GM23338 (cell line): ENCODE measurements at regions not wholly inside any gene's neighbourhood (a gene's known extent, or its start where the extent isn't known, plus 50 kb on each side); places are given as distances from the start of the nearest gene placed in this dataset.

Experiments
- ATAC-seq: fragments of 200-7000 bp; cut with Tn5 transposase; 3 replicates; pipeline ENCODE4 v1.9.1; 2020
- DNase-seq: peaks from one replicate; pipeline ENCODE4 v3.0.0-alpha.2; 2015; ENCODE audit warnings: low spot score
- H2AFZ ChIP-seq: fragments of 200-600 bp; sonication (generic); 2 replicates; pipeline ENCODE4 v1.8.0; 2016; ENCODE audit warnings: antibody characterized with exemption, mild to moderate bottlenecking, moderate library complexity
- H3F3A ChIP-seq: fragments of 200-600 bp; sonication (generic); replicated peaks from 2 replicates; pipeline ENCODE4 v1.8.0; 2017; ENCODE audit warnings: antibody characterized with exemption, mixed run types, low read depth
- H3K27ac ChIP-seq: fragments of 200-600 bp; sonication (generic); 2 replicates; pipeline ENCODE4 v1.6.1; 2016; ENCODE audit warnings: low read depth
- H3K27me3 ChIP-seq: fragments of 200-600 bp; sonication (generic); 2 replicates; pipeline ENCODE4 v1.8.0; 2016; ENCODE audit warnings: mild to moderate bottlenecking, mixed run types, moderate library complexity; ENCODE audit not compliant: insufficient read depth
- H3K36me3 ChIP-seq: fragments of 200-600 bp; sonication (generic); 2 replicates; pipeline ENCODE4 v1.8.0; 2016; ENCODE audit warnings: mild to moderate bottlenecking; ENCODE audit not compliant: insufficient read depth
- H3K4me1 ChIP-seq: fragments of 200-600 bp; sonication (generic); 2 replicates; pipeline ENCODE4 v1.8.0; 2016; ENCODE audit warnings: mild to moderate bottlenecking, moderate library complexity; ENCODE audit not compliant: insufficient read depth
- H3K4me2 ChIP-seq: fragments of 200-600 bp; sonication (generic); 2 replicates; pipeline ENCODE4 v1.7.1; 2017; ENCODE audit warnings: mixed run types
- H3K4me3 ChIP-seq: fragments of 200-600 bp; sonication (generic); 2 replicates; pipeline ENCODE4 v1.6.1; 2016; ENCODE audit warnings: mixed run types
- H3K79me2 ChIP-seq: fragments of 200-600 bp; sonication (generic); replicated peaks from 2 replicates; pipeline ENCODE4 v1.8.0; 2017; ENCODE audit warnings: mild to moderate bottlenecking; ENCODE audit not compliant: insufficient read depth
- H3K9me2 ChIP-seq: fragments of 200-600 bp; sonication (generic); 2 replicates; pipeline ENCODE4 v1.8.0; 2017; ENCODE audit not compliant: insufficient read depth
- H4K20me1 ChIP-seq: fragments of 200-600 bp; sonication (generic); replicated peaks from 2 replicates; pipeline ENCODE4 v1.8.0; 2017; ENCODE audit warnings: mild to moderate bottlenecking; ENCODE audit not compliant: insufficient read depth
- H3K27ac Mint-ChIP-seq: 2 replicates; pipeline ENCODE4 v1.8.0; 2020; ENCODE audit warnings: inconsistent platforms, mild to moderate bottlenecking, moderate library complexity, mixed read lengths
- H3K27me3 Mint-ChIP-seq: 3 replicates; pipeline ENCODE4 v1.8.0; 2022; ENCODE audit warnings: low read depth, mild to moderate bottlenecking, moderate library complexity, mixed read lengths, inconsistent platforms; ENCODE audit not compliant: insufficient read depth, poor library complexity
- H3K36me3 Mint-ChIP-seq: 3 replicates; pipeline ENCODE4 v1.8.0; 2021; ENCODE audit warnings: low read depth, mild to moderate bottlenecking, inconsistent platforms, moderate library complexity, mixed read lengths
- H3K4me1 Mint-ChIP-seq: 3 replicates; pipeline ENCODE4 v1.8.0; 2020; ENCODE audit warnings: mild to moderate bottlenecking, inconsistent platforms, mixed read lengths
- H3K4me3 Mint-ChIP-seq: 3 replicates; pipeline ENCODE4 v1.8.0; 2021; ENCODE audit warnings: moderate library complexity, mild to moderate bottlenecking, inconsistent platforms, mixed read lengths
- H3K9me3 Mint-ChIP-seq: 3 replicates; pipeline ENCODE4 v1.8.0; 2020; ENCODE audit warnings: moderate library complexity, mild to moderate bottlenecking, inconsistent platforms, mixed read lengths
- CREB1 ChIP-seq: fragments of 250-450 bp; sonication (Bioruptor Pico); IDR thresholded peaks from 2 replicates; pipeline ENCODE4 v1.5.0; 2020; ENCODE audit warnings: low read depth, mild to moderate bottlenecking, moderate library complexity
- CTCF ChIP-seq, 2 experiments: fragments of 200-600 bp in 1 of 2; sonication (generic) in 1 of 2; conservative IDR thresholded peaks; 2 replicates each; pipeline versions ENCODE4 v1.5.1 to v1.6.1; 2016 to 2017; ENCODE audit warnings: antibody characterized with exemption in 2 of 2, low read depth in 2 of 2, mild to moderate bottlenecking in 2 of 2, moderate library complexity in 1 of 2
- ETS1 ChIP-seq: IDR thresholded peaks from 2 replicates; pipeline ENCODE4 v1.6.1; 2016; ENCODE audit warnings: antibody characterized with exemption
- EZH2 ChIP-seq: fragments of 200-600 bp; sonication (generic); IDR thresholded peaks from one replicate; pipeline ENCODE4 v1.8.0; 2017; ENCODE audit warnings: antibody characterized with exemption, mild to moderate bottlenecking, low read depth; ENCODE audit not compliant: unreplicated experiment
- EZH2phosphoT487 ChIP-seq: fragments of 200-600 bp; sonication (generic); IDR thresholded peaks from one replicate; pipeline ENCODE4 v1.8.1; 2018; ENCODE audit warnings: antibody characterized with exemption; ENCODE audit not compliant: unreplicated experiment
- NANOG ChIP-seq: IDR thresholded peaks from 2 replicates; pipeline ENCODE4 v1.6.1; 2016; ENCODE audit warnings: antibody characterized with exemption, borderline replicate concordance
- POLR2AphosphoS5 ChIP-seq: IDR thresholded peaks from 2 replicates; pipeline ENCODE4 v1.6.1; 2016; ENCODE audit warnings: antibody characterized with exemption, low read depth
- STAT1 ChIP-seq: IDR thresholded peaks from one replicate; pipeline ENCODE4 v1.6.1; 2016; ENCODE audit warnings: antibody characterized with exemption; ENCODE audit not compliant: unreplicated experiment
- ZNF114 ChIP-seq: fragments of 250-450 bp; sonication (Bioruptor Pico); IDR thresholded peaks from 2 replicates; pipeline ENCODE4 v1.5.0; 2020; ENCODE audit warnings: mild to moderate bottlenecking, moderate library complexity
- ZNF331 ChIP-seq: fragments of 250-450 bp; sonication (Bioruptor Pico); IDR thresholded peaks from 2 replicates; pipeline ENCODE4 v1.5.0; 2020; ENCODE audit warnings: low read depth, mild to moderate bottlenecking, moderate library complexity

DNA sequence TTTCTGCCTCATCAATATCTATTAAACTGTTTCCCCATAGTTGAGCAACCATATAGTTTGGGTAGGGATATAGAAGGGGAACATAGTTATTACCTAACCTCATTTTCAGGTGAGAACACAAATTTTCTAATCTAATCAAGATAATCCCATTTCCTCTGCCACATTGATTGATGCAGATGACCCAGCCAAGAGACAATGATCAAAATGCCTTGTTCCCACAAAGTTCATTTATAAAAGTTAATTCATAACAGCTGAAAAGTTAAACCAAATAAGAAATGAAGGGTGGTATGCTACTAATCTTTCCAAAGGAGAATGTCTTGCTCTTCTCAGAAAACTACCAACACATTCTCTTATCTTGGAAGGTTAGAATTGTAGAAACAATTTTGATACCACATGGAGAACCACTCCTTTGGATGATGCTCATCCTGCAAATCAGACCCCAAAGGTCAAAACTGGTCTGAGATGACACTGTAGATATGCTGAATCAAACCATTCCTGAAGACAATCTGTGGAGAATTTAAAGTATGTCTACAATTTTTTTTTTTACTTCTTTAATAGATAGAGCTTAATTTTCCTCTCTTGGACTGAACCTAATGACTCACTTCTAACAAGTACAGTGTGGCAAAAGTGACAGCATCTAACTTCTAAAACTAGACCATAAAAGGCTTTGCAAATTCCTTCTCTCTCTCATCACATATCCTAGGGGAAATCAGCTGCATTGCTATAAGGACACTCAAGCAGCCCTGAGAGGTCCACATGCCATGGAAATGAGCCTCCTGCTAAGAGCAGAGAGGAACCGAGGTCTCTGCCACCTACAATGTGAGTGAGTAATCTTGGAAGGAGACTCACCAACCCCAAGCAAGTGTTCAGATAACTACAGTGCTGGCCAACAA lies 586.7 kb upstream of the TUSC1 start:
- no peak overlapping the region for H3K27ac Mint-ChIP-seq

DNA sequence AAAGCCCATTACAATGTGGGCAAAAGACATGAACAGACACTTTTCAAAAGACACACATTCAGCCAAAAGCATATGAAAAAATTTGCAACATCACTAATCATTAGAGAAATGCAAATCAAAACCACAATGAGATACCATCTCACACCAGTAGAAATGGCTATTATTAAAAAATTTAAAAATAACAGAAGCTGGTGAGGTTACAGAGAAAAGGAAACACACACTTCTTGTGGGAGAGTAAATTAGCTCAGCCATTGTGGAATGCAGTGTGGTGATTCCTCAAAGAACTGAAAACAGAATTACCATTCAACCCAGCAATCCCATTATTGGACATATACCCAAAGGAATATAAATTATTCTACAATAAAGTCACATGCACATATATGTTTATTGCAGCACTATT lies 585.2 kb upstream of the TUSC1 start:
- Histone ChIP-seq H3K27ac (no peak overlapping the region), H3K9me2 (0 out of 2 replicates have a peak, but pooled peaks cover 2% of the 10 kb centered on the region), H3K36me3 (no peaks in the 10 kb centered on the region), H2AFZ (no peak overlapping the region), H3K4me2 (no peak overlapping the region), H3F3A (no peaks in the 10 kb centered on the region), H3K4me3 (no peak overlapping the region), H3K4me1 (no peaks in the 10 kb centered on the region), H3K27me3 (no peaks in the 10 kb centered on the region), H3K79me2 (no peaks in the 10 kb centered on the region), H4K20me1 (no peaks in the 10 kb centered on the region)
- Mint-ChIP-seq H3K9me3 (peaks cover 23% of the 10 kb centered on the region), H3K27me3 (peaks cover 5% of the 10 kb centered on the region), H3K4me1 (peaks cover 5% of the 10 kb centered on the region; the same call in 2 of the 3 replicates), H3K36me3 (peaks cover 8% of the 10 kb centered on the region; the same call in 2 of the 3 replicates), H3K4me3 (no peak overlapping the region), H3K27ac (no peak overlapping the region)
- ATAC-seq: no peak
- TF ChIP-seq NANOG (no peak), ZNF114 (CRISPR knock-in tag) (no peak)
- no peak for DNase-seq

More for the DNA sequence above, 586.7 kb upstream of the TUSC1 start:
- no peak overlapping the region for H2AFZ ChIP-seq
- H3K4me1 ChIP-seq: no peaks in the 10 kb centered on the region
- DNase-seq: no peak
- TF ChIP-seq POLR2AphosphoS5 (no peak), STAT1 (no peak), CREB1 (CRISPR knock-in tag) (no peak), EZH2phosphoT487 (no peak), CTCF (conservative IDR thresholded peaks at IDR 0.05; ENCODE audit: low read depth in 2 of 2) (no peak), ETS1 (no peak), EZH2 (no peak), NANOG (no peak), ZNF114 (CRISPR knock-in tag) (no peak), ZNF331 (no peak)
- H3K27ac ChIP-seq: no peak overlapping the region
- ATAC-seq: no peak
- H3K27me3 Mint-ChIP-seq: peaks cover 5% of the 10 kb centered on the region
- no peaks in the 10 kb centered on the region for H3K36me3 ChIP-seq
- peaks cover 18% of the 10 kb centered on the region for H3K9me3 Mint-ChIP-seq
- peaks cover 5% of the 10 kb centered on the region; the same call in 2 of the 3 replicates for H3K4me1 Mint-ChIP-seq
- H3K79me2 ChIP-seq: no peaks in the 10 kb centered on the region
- H3K4me3 Mint-ChIP-seq: no peak overlapping the region
- H4K20me1 ChIP-seq: no peaks in the 10 kb centered on the region
- H3K27me3 ChIP-seq: no peaks in the 10 kb centered on the region
- H3K36me3 Mint-ChIP-seq: peaks cover 8% of the 10 kb centered on the region; the same call in 2 of the 3 replicates
- H3K4me3 ChIP-seq: no peak overlapping the region
- H3K4me2 ChIP-seq: no peak overlapping the region
- H3K9me2 ChIP-seq: 0 out of 2 replicates have a peak, but pooled peaks cover 2% of the 10 kb centered on the region
- H3F3A ChIP-seq: no peaks in the 10 kb centered on the region
